Transverse colon (tissue), 4 donors: ENCODE measurements at regions not wholly inside any gene's neighbourhood (a gene's known extent, or its start where the extent isn't known, plus 50 kb on each side); places are given as distances from the start of the nearest gene placed in this dataset.

Source experiments
- DNase-seq: peaks from one replicate; pipeline ENCODE4 v3.0.0-alpha.2; 2019
- H3K27ac ChIP-seq, 4 donors: fragments of 200-600 bp; sonication (generic); 2 replicates each; pipeline ENCODE4 v1.5.1; 2016 to 2018; ENCODE audit warnings: inconsistent platforms in 4 of 4
- H3K27me3 ChIP-seq: fragments of 200-600 bp; sonication (generic); 2 replicates; pipeline ENCODE4 v1.5.1; 2017; ENCODE audit warnings: inconsistent platforms
- H3K36me3 ChIP-seq, 4 donors: fragments of 200-600 bp; sonication (generic); 2 replicates each; pipeline ENCODE4 v1.5.1; 2017 to 2019; ENCODE audit warnings: inconsistent platforms in 4 of 4
- H3K4me1 ChIP-seq, 4 donors: fragments of 200-600 bp; sonication (generic); 2 replicates each; pipeline ENCODE4 v1.5.1; 2017 to 2020; ENCODE audit warnings: inconsistent platforms in 4 of 4
- H3K4me3 ChIP-seq, 4 donors: fragments of 200-600 bp; sonication (generic); 1 replicate in 1 of 4; 2 replicates in 3 of 4; pipeline versions ENCODE4 v1.5.1 to v1.6.1; 2017 to 2019; ENCODE audit warnings: inconsistent platforms in 4 of 4
- H3K9me3 ChIP-seq, 2 donors: fragments of 200-600 bp; sonication (generic); 2 replicates each; pipeline ENCODE4 v1.5.1; 2017 to 2019; ENCODE audit warnings: inconsistent platforms in 2 of 2
- EP300 ChIP-seq: sonication (generic); formaldehyde crosslinking; IDR thresholded peaks from one replicate; pipeline ENCODE4 v1.6.1; 2017; ENCODE audit warnings: antibody characterized with exemption, low read depth
- POLR2A ChIP-seq: fragments of 450-650 bp; IDR thresholded peaks from one replicate; pipeline ENCODE4 v1.6.1; 2016; ENCODE audit warnings: antibody characterized with exemption, mild to moderate bottlenecking, moderate library complexity
- POLR2AphosphoS5 ChIP-seq, 3 donors: sonication (generic); formaldehyde crosslinking; IDR thresholded peaks; one replicate each; pipeline ENCODE4 v1.6.1; 2016; ENCODE audit warnings: antibody characterized with exemption in 3 of 3
- WGBS, 2 donors: methylation state at CpG; one replicate each; pipeline ENCODE4 v1.1.5; 2018; ENCODE audit warnings: low coverage in 1 of 2; 5-methylcytosine and 5-hydroxymethylcytosine counted together
- in situ Hi-C, 4 donors: fragments of 200-750 bp; cut with MboI; loops; one replicate each; pipeline versions ENCODE4 v1.15.0 to v1.15.1; 2017; ENCODE audit warnings: low sequenced_read_pairs in 3 of 4, low pct_ligation_motif_present in 1 of 4, low pct_unique_long_range_greater_than_20kb in 1 of 4
- intact Hi-C: fragments of 100-400 bp; cut with DNase I; formaldehyde crosslinking; loops from one replicate; pipeline ENCODE4 v1.15.1; 2023; ENCODE audit warnings: low total_unique reads
- TF ChIP-seq, protein P1 (sequence below), 5 experiments: fragments of 200-600 bp in 3 of 5; fragments of 450-650 bp in 2 of 5; sonication (generic) in 3 of 5; IDR thresholded peaks; 1 replicate in 2 of 5; 2 replicates in 3 of 5; pipeline ENCODE4 v1.5.1; 2016 to 2017; ENCODE audit warnings: antibody characterized with exemption in 5 of 5, inconsistent platforms in 3 of 5, mild to moderate bottlenecking in 2 of 5, moderate library complexity in 1 of 5

DNA sequence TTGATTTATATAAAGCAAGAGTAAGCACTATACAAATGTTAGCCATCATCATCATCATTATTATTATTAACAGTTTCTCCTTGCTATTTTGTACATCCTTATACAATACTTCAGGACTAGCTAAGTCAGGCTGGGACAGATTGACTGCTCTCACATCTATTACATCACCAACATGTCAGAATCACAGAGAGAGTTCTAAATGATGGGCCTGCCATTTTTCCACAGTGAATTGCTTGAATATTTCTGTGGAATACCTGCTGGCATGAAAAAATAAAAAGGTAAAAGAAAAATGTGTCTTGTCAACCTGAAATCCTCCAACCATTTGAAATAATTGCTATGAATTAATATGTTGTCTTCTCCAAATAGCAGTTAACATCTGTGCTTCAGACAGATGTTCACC lies 1311.3 kb downstream of the FAM181B start:
- H3K27me3 ChIP-seq: no peaks in the 10 kb centered on the region
- H3K4me3 ChIP-seq: no peak overlapping the region
- no peak for DNase-seq
- H3K36me3 ChIP-seq: no peaks in the 10 kb centered on the region
- intact Hi-C loops: no loop called here
- TF ChIP-seq, protein P1, sequence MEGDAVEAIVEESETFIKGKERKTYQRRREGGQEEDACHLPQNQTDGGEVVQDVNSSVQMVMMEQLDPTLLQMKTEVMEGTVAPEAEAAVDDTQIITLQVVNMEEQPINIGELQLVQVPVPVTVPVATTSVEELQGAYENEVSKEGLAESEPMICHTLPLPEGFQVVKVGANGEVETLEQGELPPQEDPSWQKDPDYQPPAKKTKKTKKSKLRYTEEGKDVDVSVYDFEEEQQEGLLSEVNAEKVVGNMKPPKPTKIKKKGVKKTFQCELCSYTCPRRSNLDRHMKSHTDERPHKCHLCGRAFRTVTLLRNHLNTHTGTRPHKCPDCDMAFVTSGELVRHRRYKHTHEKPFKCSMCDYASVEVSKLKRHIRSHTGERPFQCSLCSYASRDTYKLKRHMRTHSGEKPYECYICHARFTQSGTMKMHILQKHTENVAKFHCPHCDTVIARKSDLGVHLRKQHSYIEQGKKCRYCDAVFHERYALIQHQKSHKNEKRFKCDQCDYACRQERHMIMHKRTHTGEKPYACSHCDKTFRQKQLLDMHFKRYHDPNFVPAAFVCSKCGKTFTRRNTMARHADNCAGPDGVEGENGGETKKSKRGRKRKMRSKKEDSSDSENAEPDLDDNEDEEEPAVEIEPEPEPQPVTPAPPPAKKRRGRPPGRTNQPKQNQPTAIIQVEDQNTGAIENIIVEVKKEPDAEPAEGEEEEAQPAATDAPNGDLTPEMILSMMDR (IDR thresholded peaks at IDR 0.05): no peak
- H3K9me3 ChIP-seq: no peaks in the 10 kb centered on the region
- in situ Hi-C loops: no loop called here
- no peaks in the 10 kb centered on the region for H3K4me1 ChIP-seq
- no peak overlapping the region for H3K27ac ChIP-seq

DNA sequence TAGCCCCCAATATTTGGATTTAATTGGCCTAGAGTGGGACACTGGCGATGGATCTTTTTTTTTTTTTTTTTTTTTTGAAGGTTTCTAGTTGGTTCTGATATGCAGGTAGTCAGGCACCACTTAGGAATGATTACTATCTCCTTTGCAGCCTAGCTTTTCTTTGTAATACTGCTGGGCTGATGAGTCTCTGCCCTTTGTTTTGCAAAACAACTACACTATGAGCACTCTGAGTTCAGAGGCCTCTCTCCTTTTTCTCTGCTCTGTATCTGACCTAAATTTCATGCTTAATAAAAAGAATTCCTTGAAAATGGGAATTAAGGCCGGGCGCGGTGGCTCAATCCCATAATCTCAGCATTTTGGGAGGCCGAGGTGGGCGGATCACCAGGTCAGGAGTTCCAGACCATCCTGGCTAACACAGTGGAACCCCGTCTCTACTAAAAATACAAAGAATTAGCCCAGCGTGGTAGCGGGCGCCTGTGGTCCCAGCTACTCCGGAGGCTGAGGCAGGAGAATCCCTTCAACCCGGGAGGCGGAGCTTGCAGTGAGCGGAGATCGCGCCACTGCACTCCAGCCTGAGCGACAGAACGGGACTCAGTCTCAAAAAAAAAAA lies 1312.3 kb downstream of the FAM181B start:
- H3K27me3 ChIP-seq: no peaks in the 10 kb centered on the region

DNA sequence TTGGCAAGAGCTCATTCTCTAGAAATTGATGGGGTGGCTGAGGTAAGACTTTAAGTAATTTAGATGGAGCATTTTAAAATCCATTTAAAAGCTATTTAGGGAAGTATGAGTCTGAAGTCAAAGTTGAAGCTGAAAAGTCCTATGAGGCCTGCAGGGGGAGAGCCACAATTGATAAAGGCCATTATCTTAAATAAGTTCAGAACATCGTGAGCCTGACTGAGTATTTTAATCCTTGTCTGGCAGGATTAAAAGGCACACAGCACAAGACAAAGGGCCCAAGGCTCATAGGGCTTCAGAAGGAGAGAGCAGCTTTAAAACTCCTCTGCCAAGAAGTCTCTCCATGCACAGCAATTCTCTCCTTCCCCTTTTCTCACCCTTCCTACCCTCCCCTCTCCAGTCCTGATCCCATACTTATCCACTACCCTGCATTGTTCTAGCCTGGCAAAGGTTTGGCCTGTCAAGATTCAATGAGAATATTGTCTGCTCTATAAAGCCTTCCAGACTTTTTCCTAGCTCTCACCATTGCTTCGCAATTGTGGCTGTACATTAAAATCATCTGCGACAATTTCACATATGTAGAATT lies 1312.9 kb downstream of the FAM181B start:
- H3K36me3 ChIP-seq: no peaks in the 10 kb centered on the region
- no peak overlapping the region for H3K4me3 ChIP-seq
- no peaks in the 10 kb centered on the region for H3K4me1 ChIP-seq
- no peaks in the 10 kb centered on the region for H3K27me3 ChIP-seq
- H3K27ac ChIP-seq: no peak overlapping the region
- WGBS, 2 donors: 72 to 75% methylated on average over 3 of the region's 3 CpGs
- TF ChIP-seq EP300: no peak
- TF ChIP-seq, protein P1 (IDR thresholded peaks at IDR 0.05): no peak
- TF ChIP-seq POLR2AphosphoS5 (IDR thresholded peaks at IDR 0.05): no peak
- TF ChIP-seq POLR2A: no peak
- intact Hi-C loops (no loop called here), in situ Hi-C loops (no loop called here)
- no peak for DNase-seq
- H3K9me3 ChIP-seq: no peaks in the 10 kb centered on the region

More for the DNA sequence above, 1312.3 kb downstream of the FAM181B start:
- Histone ChIP-seq H3K9me3 (no peaks in the 10 kb centered on the region), H3K4me3 (no peak overlapping the region), H3K4me1 (no peaks in the 10 kb centered on the region), H3K27ac (no peak overlapping the region), H3K36me3 (no peaks in the 10 kb centered on the region)
- TF ChIP-seq POLR2AphosphoS5 (IDR thresholded peaks at IDR 0.05): no peak
- no peak for TF ChIP-seq POLR2A
- TF ChIP-seq, protein P1 (IDR thresholded peaks at IDR 0.05): no peak
- no peak for TF ChIP-seq EP300
- in situ Hi-C loops: no loop called here
- intact Hi-C loops: no loop called here
- no peak for DNase-seq
- WGBS, 2 donors: 92 to 94% methylated on average over 8 to 18 of the region's 18 CpGs

DNA sequence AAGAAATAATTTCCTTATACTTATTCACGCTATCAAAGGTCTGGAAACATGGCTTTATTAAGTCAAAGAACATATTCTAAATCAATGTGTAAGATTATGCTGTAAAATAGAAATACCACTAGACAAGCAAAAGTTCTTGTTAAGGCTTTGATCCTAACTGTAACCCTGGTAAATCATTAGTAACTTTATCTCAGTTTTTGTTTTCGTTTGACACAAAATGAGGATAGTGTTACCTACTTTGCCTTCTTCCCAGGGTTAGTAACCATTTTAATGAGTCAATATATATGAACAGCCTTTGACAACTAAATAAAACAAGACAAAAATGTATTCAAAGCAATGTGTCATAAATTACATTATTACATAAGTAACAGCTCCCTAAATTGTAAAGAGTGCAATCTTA lies 1336.3 kb downstream of the FAM181B start:
- in situ Hi-C loops: no loop called here
- no peaks in the 10 kb centered on the region for H3K4me1 ChIP-seq
- no peaks in the 10 kb centered on the region for H3K27me3 ChIP-seq
- H3K27ac ChIP-seq: no peak overlapping the region
- H3K9me3 ChIP-seq: no peaks in the 10 kb centered on the region
- H3K36me3 ChIP-seq: no peaks in the 10 kb centered on the region
- no peak for DNase-seq
- H3K4me3 ChIP-seq: no peak overlapping the region
- intact Hi-C loops: no loop called here
- WGBS, 2 donors: 23 to 37% methylated on average over 2 of the region's 2 CpGs
- TF ChIP-seq POLR2AphosphoS5 (IDR thresholded peaks at IDR 0.05): no peak
- no peak for TF ChIP-seq EP300
- TF ChIP-seq POLR2A: no peak
- TF ChIP-seq, protein P1 (IDR thresholded peaks at IDR 0.05): no peak
